IMR-90 (cell line): ENCODE measurements at regions not wholly inside any gene's neighbourhood (a gene's known extent, or its start where the extent isn't known, plus 50 kb on each side); places are given as distances from the start of the nearest gene placed in this dataset.
A peak's percentile ranks its signal among the peaks of the same experiment; 100 is the strongest.

Experiments used
- ATAC-seq: fragments of 200-7000 bp; cut with Tn5 transposase; 2 replicates; pipeline ENCODE4 v1.9.1; 2020; ENCODE audit warnings: low read depth, mild to moderate bottlenecking, moderate library complexity
- BruUV-seq: library from RNA; stranded (reverse); fragments of 400-500 nt; replicated peaks from 2 replicates; lab custom pipeline; 2021; lab: Mats Ljungman, UMichigan
- CTCF ChIA-PET: fragments of 300-600 bp; formaldehyde crosslinking; extraction: SDS; loops from one replicate; lab custom pipeline; 2021; ENCODE audit warnings: antibody characterized with exemption; lab: Yijun Ruan, JAX
- POLR2A ChIA-PET: fragments of 300-600 bp; sonication (Branson Sonifier 250); formaldehyde crosslinking; loops from one replicate; lab custom pipeline; 2022; ENCODE audit warnings: antibody characterized with exemption; ENCODE audit not compliant: unreplicated experiment; lab: Charles Lee
- DNase-seq: peaks from one replicate; pipeline ENCODE4 v3.0.0; 2013
- H2AFZ ChIP-seq: replicated peaks from 2 replicates; pipeline ENCODE3; 2013; ENCODE audit warnings: low read length, mild to moderate bottlenecking; ENCODE audit not compliant: poor library complexity
- H2AK5ac ChIP-seq: 2 replicates; pipeline ENCODE4 v1.6.1; 2013; ENCODE audit warnings: low read depth, low read length, inconsistent platforms
- H2AK9ac ChIP-seq: replicated peaks from 2 replicates; pipeline ENCODE3; 2013; ENCODE audit warnings: mild to moderate bottlenecking, low read depth, low read length, moderate library complexity; ENCODE audit not compliant: poor library complexity
- H2BK120ac ChIP-seq: 2 replicates; pipeline ENCODE4 v1.6.1; 2013; ENCODE audit warnings: low read depth, low read length, inconsistent platforms
- H2BK15ac ChIP-seq: 3 replicates; pipeline ENCODE4 v1.6.1; 2013; ENCODE audit warnings: low read depth, low read length, inconsistent platforms
- H2BK20ac ChIP-seq: 2 replicates; pipeline ENCODE4 v1.6.1; 2013; ENCODE audit warnings: low read depth, mild to moderate bottlenecking, inconsistent platforms, low read length, moderate library complexity
- H2BK5ac ChIP-seq: 2 replicates; pipeline ENCODE4 v1.6.1; 2013; ENCODE audit warnings: mild to moderate bottlenecking, low read depth, low read length, inconsistent platforms; ENCODE audit not compliant: poor library complexity, severe bottlenecking
- H3K14ac ChIP-seq: replicated peaks from 2 replicates; pipeline ENCODE4 v1.6.1; 2013; ENCODE audit warnings: low read depth, low read length, inconsistent platforms
- H3K18ac ChIP-seq: 2 replicates; pipeline ENCODE4 v1.6.1; 2013; ENCODE audit warnings: low read depth, low read length, control low read depth
- H3K23ac ChIP-seq: 2 replicates; pipeline ENCODE4 v1.6.1; 2013; ENCODE audit warnings: low read depth, low read length, inconsistent platforms
- H3K27ac ChIP-seq: 2 replicates; pipeline ENCODE4 v1.5.1; 2013; ENCODE audit warnings: mild to moderate bottlenecking, control low read depth, low read length; ENCODE audit not compliant: insufficient read depth
- H3K27me3 ChIP-seq: 2 replicates; pipeline ENCODE4 v1.6.1; 2013; ENCODE audit warnings: low read length; ENCODE audit not compliant: control insufficient read depth, insufficient read depth
- H3K36me3 ChIP-seq: 2 replicates; pipeline ENCODE4 v1.6.1; 2013; ENCODE audit warnings: low read length, mixed read lengths; ENCODE audit not compliant: control insufficient read depth, insufficient read depth
- H3K4ac ChIP-seq: 2 replicates; pipeline ENCODE4 v1.6.1; 2013; ENCODE audit warnings: low read depth, low read length, inconsistent platforms
- H3K4me1 ChIP-seq: 2 replicates; pipeline ENCODE4 v1.6.1; 2013; ENCODE audit warnings: low read length, mixed read lengths; ENCODE audit not compliant: control insufficient read depth, insufficient read depth
- H3K4me2 ChIP-seq: 2 replicates; pipeline ENCODE4 v1.6.1; 2013; ENCODE audit warnings: low read depth, mild to moderate bottlenecking, control low read depth, low read length, moderate library complexity
- H3K4me3 ChIP-seq: 2 replicates; pipeline ENCODE4 v1.5.1; 2013; ENCODE audit warnings: low read depth, mild to moderate bottlenecking, control low read depth, low read length, moderate library complexity; ENCODE audit not compliant: insufficient read depth
- H3K56ac ChIP-seq: 2 replicates; pipeline ENCODE4 v1.6.1; 2013; ENCODE audit warnings: low read length, inconsistent platforms; ENCODE audit not compliant: insufficient read depth; ENCODE audit errors: extremely low read depth
- H3K79me1 ChIP-seq, 2 experiments: 2 replicates each; pipeline ENCODE4 v1.6.1; 2013; ENCODE audit warnings: low read length in 2 of 2, inconsistent platforms in 1 of 2, low read depth in 1 of 2
- H3K9ac ChIP-seq: 2 replicates; pipeline ENCODE4 v1.6.1; 2013; ENCODE audit warnings: low read depth, low read length, control low read depth
- H3K9me1 ChIP-seq: 2 replicates; pipeline ENCODE4 v1.6.1; 2013; ENCODE audit warnings: low read length, inconsistent platforms; ENCODE audit not compliant: insufficient read depth
- H3K9me3 ChIP-seq: 2 replicates; pipeline ENCODE4 v1.6.1; 2013; ENCODE audit warnings: low read length; ENCODE audit not compliant: control insufficient read depth, insufficient read depth
- H4K20me1 ChIP-seq: 2 replicates; pipeline ENCODE4 v1.6.1; 2013; ENCODE audit warnings: low read length, inconsistent platforms; ENCODE audit not compliant: insufficient read depth
- H4K5ac ChIP-seq: 2 replicates; pipeline ENCODE4 v1.6.1; 2013; ENCODE audit warnings: mild to moderate bottlenecking, low read depth, low read length, control low read depth
- H4K8ac ChIP-seq, 2 experiments: 2 replicates each; pipeline ENCODE4 v1.6.1; 2013; ENCODE audit warnings: low read depth in 2 of 2, low read length in 2 of 2, control low read depth in 1 of 2, inconsistent platforms in 1 of 2
- H4K91ac ChIP-seq: 2 replicates; pipeline ENCODE4 v1.6.1; 2013; ENCODE audit warnings: low read depth, low read length, inconsistent platforms; ENCODE audit not compliant: insufficient read depth
- CEBPB ChIP-seq: IDR thresholded peaks from 2 replicates; pipeline ENCODE4 v1.6.1; 2012; ENCODE audit warnings: low read depth, low read length, improper control_type of control experiment
- CHD1 ChIP-seq: IDR thresholded peaks from 2 replicates; pipeline ENCODE4 v1.6.1; 2012; ENCODE audit warnings: low read depth, low read length, improper control_type of control experiment
- FOS ChIP-seq: fragments of 150-350 bp; IDR thresholded peaks from 2 replicates; pipeline ENCODE4 v1.6.1; 2016; ENCODE audit warnings: low read depth, low read length
- MAZ ChIP-seq: IDR thresholded peaks from 2 replicates; pipeline ENCODE4 v1.6.1; 2012; ENCODE audit warnings: low read depth, mild to moderate bottlenecking, low read length, improper control_type of control experiment, moderate library complexity, borderline replicate concordance
- POLR2A ChIP-seq: IDR thresholded peaks from 2 replicates; pipeline ENCODE4 v1.6.1; 2012; ENCODE audit warnings: mild to moderate bottlenecking, low read depth, low read length
- WGBS, 2 experiments: methylation state at CpG; one replicate each; pipeline versions ENCODE4 v1.1.5 to v1.1.7; 2013; ENCODE audit warnings: missing lambda C conversion rate in 2 of 2; ENCODE audit not compliant: insufficient read length in 1 of 2; ENCODE audit errors: extremely low coverage in 2 of 2; 5-methylcytosine and 5-hydroxymethylcytosine counted together
- dilution Hi-C: fragments of 300-500 bp; cut with HindIII; formaldehyde crosslinking; loops from one replicate; pipeline ENCODE4 v1.14.3; 2018; ENCODE audit warnings: low sequenced_read_pairs; ENCODE audit not compliant: unreplicated experiment
- in situ Hi-C: fragments of 300-500 bp; cut with MboI; formaldehyde crosslinking; loops from 3 replicates; pipeline ENCODE4 v1.14.3; 2019; ENCODE audit warnings: low sequenced_read_pairs, inconsistent platforms, mixed read lengths
- intact Hi-C: fragments of 100-400 bp; cut with micrococcal nuclease; formaldehyde crosslinking; loops from 2 replicates; pipeline ENCODE4 v1.10.0; 2022

- H2AFZ ChIP-seq: no peak overlapping the region
- no peak overlapping the region for H3K56ac ChIP-seq
- H2BK20ac ChIP-seq: no peak overlapping the region
- H2AK9ac ChIP-seq: no peak overlapping the region
- H4K5ac ChIP-seq: no peak overlapping the region
- H3K4me1 ChIP-seq: no peaks in the 10 kb centered on the region
- no peaks in the 10 kb centered on the region for H4K20me1 ChIP-seq
- ChIA-PET POLR2A (no interaction called here), CTCF (no interaction called here)
- H3K9me1 ChIP-seq: no peaks in the 10 kb centered on the region
- no peaks in the 10 kb centered on the region for H3K36me3 ChIP-seq
- intact Hi-C loops (no loop called here), dilution Hi-C loops (no loop called here), in situ Hi-C loops (no loop called here)
- no peak overlapping the region for H3K18ac ChIP-seq
- H4K8ac ChIP-seq: no peak overlapping the region
- H3K4me3 ChIP-seq: no peak overlapping the region
- no peak overlapping the region for H3K14ac ChIP-seq
- peak overlapping the region; percentile 76; the same call in 1 of the 2 replicates for H3K4me2 ChIP-seq
- WGBS, 2 experiments: 0% methylated on average over 1 of the region's 3 CpGs; no CpG with 5 or more reads in 1 of the 2 experiments
- H2BK5ac ChIP-seq: no peak overlapping the region
- peak; percentile 61 for ATAC-seq
- H3K9me3 ChIP-seq: no peaks in the 10 kb centered on the region
- H4K91ac ChIP-seq: no peak overlapping the region
- DNase-seq: peak; percentile 7
- H3K4ac ChIP-seq: no peak overlapping the region
- H2AK5ac ChIP-seq: no peak overlapping the region
- H3K23ac ChIP-seq: no peak overlapping the region
- H2BK15ac ChIP-seq: no peak overlapping the region
- H3K27me3 ChIP-seq: no peaks in the 10 kb centered on the region
- H3K79me1 ChIP-seq: no peaks in the 10 kb centered on the region
- BruUV-seq: no TSS peak
- no peak overlapping the region for H2BK120ac ChIP-seq
- no peak overlapping the region for H3K9ac ChIP-seq
- TF ChIP-seq FOS (no peak), CEBPB (no peak), CHD1 (no peak), MAZ (no peak), POLR2A (no peak)
- H3K27ac ChIP-seq: no peak overlapping the region
These were observed 212.0 kb upstream of the KIF2A start for GRCh38 chr5:62093976-62094375.
